Colonic mucosa (tissue), 4 donors: ENCODE measurements at regions not wholly inside any gene's neighbourhood (a gene's known extent, or its start where the extent isn't known, plus 50 kb on each side); places are given as distances from the start of the nearest gene placed in this dataset.
A peak's percentile ranks its signal among the peaks of the same experiment; 100 is the strongest.

Experiments used
- DNase-seq: peaks from one replicate; pipeline ENCODE4 v3.0.0-alpha.2; 2020
- H3K27ac ChIP-seq: fragments of 200-600 bp; one replicate; pipeline ENCODE4 v1.8.0; 2021
- H3K27me3 ChIP-seq: fragments of 200-600 bp; one replicate; pipeline ENCODE4 v1.8.0; 2021
- H3K36me3 ChIP-seq: fragments of 200-600 bp; one replicate; pipeline ENCODE4 v1.8.0; 2021
- H3K4me1 ChIP-seq: fragments of 200-600 bp; one replicate; pipeline ENCODE4 v1.8.0; 2021; ENCODE audit warnings: mild to moderate bottlenecking
- H3K4me3 ChIP-seq: fragments of 200-600 bp; one replicate; pipeline ENCODE4 v1.8.0; 2021
- H3K9ac ChIP-seq, 2 donors: one replicate each; pipeline ENCODE4 v1.7.0; 2013; ENCODE audit warnings: control low read depth in 2 of 2, low read depth in 2 of 2, low read length in 2 of 2
- H3K9me3 ChIP-seq: fragments of 200-600 bp; one replicate; pipeline ENCODE4 v1.8.0; 2021
- intact Hi-C: fragments of 100-400 bp; cut with DNase I; formaldehyde crosslinking; loops from one replicate; pipeline ENCODE4 v1.14.1; 2022
- TF ChIP-seq, protein P1 (sequence below): fragments of 200-600 bp; IDR thresholded peaks from one replicate; pipeline ENCODE4 v1.8.0; 2022; ENCODE audit warnings: antibody characterized with exemption, mild to moderate bottlenecking
- donor health status: healthy.
- donor health status: DM: no; HTN: no; CAD: no.
- donor health status: DM: no; HTN: no; CAD: no.

DNA sequence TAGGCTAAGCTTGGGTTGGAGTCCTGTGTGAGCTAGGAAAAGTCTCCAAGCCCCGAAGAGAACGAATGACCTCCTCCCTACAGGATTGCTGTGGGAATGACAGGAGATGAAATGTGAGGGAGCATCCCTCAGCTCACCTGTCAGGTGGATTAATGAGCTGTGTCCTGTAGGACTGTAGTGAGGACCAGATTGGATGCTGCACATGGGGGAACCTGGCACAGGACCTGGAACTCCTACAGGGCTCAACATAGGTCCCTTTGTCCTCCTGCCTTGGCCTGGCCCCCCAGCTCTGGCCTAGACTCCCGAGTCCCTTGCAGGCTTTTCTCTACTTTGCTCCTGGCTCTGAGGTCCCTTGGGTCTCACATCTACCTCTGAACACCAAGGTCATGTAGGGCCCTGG, 155.7 kb downstream of the PTPRU start:
- Histone ChIP-seq H3K9ac (no peak overlapping the region), H3K27ac (no peak overlapping the region), H3K4me1 (no peaks in the 10 kb centered on the region), H3K36me3 (no peaks in the 10 kb centered on the region), H3K9me3 (no peaks in the 10 kb centered on the region), H3K27me3 (no peaks in the 10 kb centered on the region), H3K4me3 (no peak overlapping the region)
- TF ChIP-seq, protein P1, sequence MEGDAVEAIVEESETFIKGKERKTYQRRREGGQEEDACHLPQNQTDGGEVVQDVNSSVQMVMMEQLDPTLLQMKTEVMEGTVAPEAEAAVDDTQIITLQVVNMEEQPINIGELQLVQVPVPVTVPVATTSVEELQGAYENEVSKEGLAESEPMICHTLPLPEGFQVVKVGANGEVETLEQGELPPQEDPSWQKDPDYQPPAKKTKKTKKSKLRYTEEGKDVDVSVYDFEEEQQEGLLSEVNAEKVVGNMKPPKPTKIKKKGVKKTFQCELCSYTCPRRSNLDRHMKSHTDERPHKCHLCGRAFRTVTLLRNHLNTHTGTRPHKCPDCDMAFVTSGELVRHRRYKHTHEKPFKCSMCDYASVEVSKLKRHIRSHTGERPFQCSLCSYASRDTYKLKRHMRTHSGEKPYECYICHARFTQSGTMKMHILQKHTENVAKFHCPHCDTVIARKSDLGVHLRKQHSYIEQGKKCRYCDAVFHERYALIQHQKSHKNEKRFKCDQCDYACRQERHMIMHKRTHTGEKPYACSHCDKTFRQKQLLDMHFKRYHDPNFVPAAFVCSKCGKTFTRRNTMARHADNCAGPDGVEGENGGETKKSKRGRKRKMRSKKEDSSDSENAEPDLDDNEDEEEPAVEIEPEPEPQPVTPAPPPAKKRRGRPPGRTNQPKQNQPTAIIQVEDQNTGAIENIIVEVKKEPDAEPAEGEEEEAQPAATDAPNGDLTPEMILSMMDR, result no peak
- peak; percentile 1 for DNase-seq
- intact Hi-C loops, result no loop called here

DNA sequence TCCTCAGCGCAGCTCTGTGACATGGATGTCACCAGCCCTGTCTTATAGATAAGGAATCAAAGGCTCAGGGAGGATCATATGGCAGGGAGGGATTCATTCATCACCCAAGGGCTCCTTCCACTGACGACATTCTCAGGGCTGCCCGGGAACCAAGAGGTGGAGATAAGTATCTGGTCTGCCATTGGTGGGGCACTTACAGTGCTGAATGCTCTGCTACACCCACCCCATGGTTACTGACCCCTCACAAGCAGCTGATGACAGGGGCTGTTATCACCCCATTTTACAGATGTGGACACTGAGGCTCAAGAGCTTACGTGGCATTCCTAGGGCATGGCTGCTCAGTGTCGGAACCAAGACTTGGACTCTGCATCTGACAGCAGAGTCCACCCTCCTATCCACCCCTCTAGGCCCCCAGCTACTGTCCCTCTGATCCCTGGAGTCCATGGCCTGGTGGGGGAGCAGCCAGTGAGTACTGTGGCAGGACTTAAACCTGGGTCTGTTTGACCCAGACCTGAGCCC, 155.1 kb downstream of the PTPRU start:
- intact Hi-C loops, result no loop called here
- H3K27me3 ChIP-seq, result no peaks in the 10 kb centered on the region
- no peak overlapping the region for H3K9ac ChIP-seq
- H3K9me3 ChIP-seq, result no peaks in the 10 kb centered on the region
- H3K4me1 ChIP-seq, result no peaks in the 10 kb centered on the region
- no peak overlapping the region for H3K4me3 ChIP-seq
- H3K36me3 ChIP-seq, result no peaks in the 10 kb centered on the region
- peak; percentile 11 for DNase-seq
- TF ChIP-seq, protein P1, result no peak
- H3K27ac ChIP-seq, result no peak overlapping the region

DNA sequence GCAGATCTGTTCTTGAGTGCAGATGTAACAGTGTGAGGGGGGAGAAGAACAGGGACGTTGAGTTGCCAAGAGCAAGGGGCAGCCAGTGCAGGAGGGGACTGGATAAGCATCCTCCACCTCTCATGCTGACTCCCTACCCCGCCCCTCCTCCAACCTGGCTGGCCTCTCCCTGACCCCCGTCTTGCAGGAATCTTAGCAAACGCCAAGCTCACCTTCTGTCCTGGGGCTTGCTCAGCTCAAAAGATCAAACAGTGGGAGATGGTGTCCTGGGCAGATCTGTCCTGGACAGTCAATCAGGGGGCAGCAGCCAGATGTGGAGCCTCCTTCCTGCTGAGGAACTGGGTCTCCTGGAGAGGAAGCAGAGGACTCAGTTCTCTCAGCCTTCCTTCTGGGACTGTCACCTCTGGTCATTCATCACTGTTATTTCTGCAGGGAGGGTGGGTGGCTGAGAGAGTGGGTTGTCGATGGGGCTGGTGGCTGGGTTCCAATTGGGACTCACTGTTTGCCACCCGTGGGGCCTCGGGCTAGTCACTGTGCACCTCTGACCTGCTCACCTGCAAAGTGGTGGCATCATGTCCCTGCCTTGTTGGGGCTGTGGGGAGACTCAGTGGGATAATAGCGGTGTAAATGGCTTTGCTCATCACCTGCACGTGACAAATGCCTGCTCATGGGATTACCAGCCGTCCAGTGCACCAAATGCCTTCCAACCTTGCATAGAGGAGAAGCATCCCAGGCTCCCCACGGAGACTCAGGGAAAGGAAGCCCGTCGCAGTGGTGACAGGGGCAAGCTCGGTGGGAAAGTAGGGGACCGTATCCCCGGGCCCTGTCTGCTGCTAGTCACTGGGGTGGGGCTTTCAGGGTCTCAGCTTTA, 154.4 kb downstream of the PTPRU start:
- Histone ChIP-seq H3K9me3 (no peaks in the 10 kb centered on the region), H3K4me1 (no peaks in the 10 kb centered on the region), H3K27me3 (no peaks in the 10 kb centered on the region), H3K36me3 (no peaks in the 10 kb centered on the region), H3K27ac (no peak overlapping the region), H3K9ac (no peak overlapping the region), H3K4me3 (no peak overlapping the region)
- TF ChIP-seq, protein P1, result no peak
- DNase-seq, result peak; percentile 7
- intact Hi-C loops, result no loop called here

DNA sequence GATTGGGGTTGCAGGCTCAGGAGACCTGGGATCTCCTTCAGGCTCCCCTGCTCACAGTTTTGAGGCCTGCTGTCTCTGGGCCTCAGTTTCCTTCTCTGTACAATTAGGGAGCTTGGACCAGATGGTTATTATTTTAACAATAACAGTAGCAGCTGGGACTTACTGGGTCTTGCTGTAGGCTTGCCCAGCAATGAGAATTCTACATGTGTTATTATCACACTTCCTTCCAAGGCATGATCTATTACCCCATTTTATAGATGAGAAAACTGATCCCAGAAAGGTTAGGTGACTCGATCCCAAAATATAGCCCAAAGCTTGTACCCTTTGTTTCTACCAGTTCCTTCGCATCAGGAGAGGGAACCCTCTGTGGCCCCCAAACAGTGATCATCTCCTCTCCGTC, 153.8 kb downstream of the PTPRU start:
- intact Hi-C loops, result no loop called here
- H3K27me3 ChIP-seq, result no peaks in the 10 kb centered on the region

DNA sequence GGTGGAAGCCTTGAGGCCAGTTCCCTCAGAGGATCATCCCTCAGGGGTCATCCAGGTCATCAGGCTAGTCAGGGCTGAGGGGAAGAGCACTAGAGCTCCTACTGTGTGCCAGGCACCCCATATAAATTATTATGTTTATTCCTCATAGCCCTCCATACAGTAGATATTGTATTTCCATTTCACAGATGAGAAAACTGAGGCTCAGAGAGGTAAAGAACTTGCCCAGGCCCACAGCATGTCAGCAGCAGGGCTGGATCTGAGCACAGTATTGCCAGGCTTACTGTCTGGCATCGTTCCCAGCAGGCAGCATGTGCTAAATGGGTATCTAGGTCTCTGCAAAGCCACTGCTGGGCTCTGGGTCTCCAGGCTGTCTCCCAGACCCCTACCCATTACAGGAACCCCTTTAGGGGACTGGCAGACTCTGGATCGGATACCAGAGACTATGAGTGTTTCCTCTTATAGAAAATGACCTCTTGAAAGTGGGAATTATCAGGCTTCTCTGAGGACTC, 153.3 kb downstream of the PTPRU start:
- H3K27ac ChIP-seq, result no peak overlapping the region
- intact Hi-C loops, result no loop called here
- DNase-seq, result peak; percentile 2
- TF ChIP-seq, protein P1, result no peak
- H3K9me3 ChIP-seq, result no peaks in the 10 kb centered on the region
- H3K27me3 ChIP-seq, result no peaks in the 10 kb centered on the region
- H3K36me3 ChIP-seq, result no peaks in the 10 kb centered on the region
- no peak overlapping the region for H3K4me3 ChIP-seq
- no peak overlapping the region for H3K9ac ChIP-seq
- no peaks in the 10 kb centered on the region for H3K4me1 ChIP-seq

More for the DNA sequence above, 153.8 kb downstream of the PTPRU start:
- Histone ChIP-seq H3K4me3 (no peak overlapping the region), H3K4me1 (no peaks in the 10 kb centered on the region), H3K9me3 (no peaks in the 10 kb centered on the region), H3K9ac (no peak overlapping the region), H3K36me3 (no peaks in the 10 kb centered on the region), H3K27ac (no peak overlapping the region)
- peak; percentile 6 for DNase-seq
- TF ChIP-seq, protein P1, result no peak
